ENCODE measurements at regions not wholly inside any gene's neighbourhood (a gene's known extent, or its start where the extent isn't known, plus 50 kb on each side); places are given as distances from the start of the nearest gene placed in this dataset.
"Not testable (repeated sequence)": the region's sequence is repeated elsewhere in the genome, so short reads cannot be mapped to it uniquely, and the experiment has no call there.

DNA sequence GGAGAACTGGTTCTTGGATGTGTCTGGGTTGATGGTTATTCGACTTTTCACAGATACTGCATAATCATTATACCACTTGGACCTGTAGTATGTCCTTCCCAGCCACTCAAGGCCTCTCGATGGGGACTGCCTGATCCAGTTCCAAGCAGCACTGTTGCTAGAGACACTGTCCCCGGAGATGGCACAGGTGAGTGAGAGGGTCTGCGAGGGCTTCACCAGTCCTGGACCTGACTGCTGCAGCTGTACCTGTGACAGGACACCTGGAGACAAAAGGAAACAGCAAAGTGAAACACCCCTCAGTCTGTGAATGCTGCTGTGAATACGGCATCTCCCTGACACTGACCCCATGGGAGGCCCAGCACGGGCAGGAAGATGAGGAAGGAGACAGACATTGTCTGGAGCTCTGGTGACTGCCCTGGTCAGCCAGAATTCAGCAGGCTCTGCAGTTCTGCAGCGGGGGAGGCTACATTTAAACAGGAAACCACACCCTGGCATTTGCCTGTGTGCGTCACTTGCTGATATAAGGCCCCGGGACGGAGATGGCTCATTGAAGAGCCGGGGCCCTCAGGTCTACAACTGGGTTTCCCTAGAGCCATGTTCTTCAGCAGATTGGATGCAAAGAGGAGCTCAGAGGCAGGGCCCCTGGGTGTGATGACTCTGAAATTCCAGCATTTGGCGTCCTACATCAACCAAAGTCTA lies 413.6 kb downstream of the TMEM121 start:
- in situ Hi-C loops (cut with MboI), result no loop called here
- Histone ChIP-seq H3K79me2 (ENCODE audit: insufficient read depth) (no peaks in the 10 kb centered on the region), H3K4me2 (ENCODE audit: unreplicated experiment) (no peak overlapping the region), H3K4me1 (ENCODE audit: insufficient read depth) (no peaks in the 10 kb centered on the region), H2AFZ (no peak overlapping the region), H3K9ac (no peak overlapping the region), H3K9me2 (ENCODE audit: insufficient read depth) (no peaks in the 10 kb centered on the region), H3K9me3 (ENCODE audit: low read depth) (no peaks in the 10 kb centered on the region), H3K4me3 (no peak overlapping the region), H4K20me1 (ENCODE audit: insufficient read depth) (no peaks in the 10 kb centered on the region), H3K27ac (no peak overlapping the region), H3K27me3 (replicated peaks; ENCODE audit: insufficient read depth) (no peaks in the 10 kb centered on the region), H3K36me3 (ENCODE audit: low read depth) (no peaks in the 10 kb centered on the region), H3F3A (ENCODE audit: insufficient read depth) (no peaks in the 10 kb centered on the region)
- no peak for DNase-seq
- no peak for TF ChIP-seq EZH2phosphoT487 (IDR thresholded peaks at IDR 0.05; ENCODE audit: insufficient read depth, low read depth)
- TF ChIP-seq EZH2 (IDR thresholded peaks at IDR 0.05; ENCODE audit: insufficient read depth, poor library complexity, severe bottlenecking), result no peak
- WGBS, 2 experiments (ENCODE audit: low coverage in 1 of 2, low lambda C conversion rate in 2 of 2, missing lambda C conversion rate in 2 of 2), result 23 to 26% methylated on average over 12 of the region's 12 CpGs

DNA sequence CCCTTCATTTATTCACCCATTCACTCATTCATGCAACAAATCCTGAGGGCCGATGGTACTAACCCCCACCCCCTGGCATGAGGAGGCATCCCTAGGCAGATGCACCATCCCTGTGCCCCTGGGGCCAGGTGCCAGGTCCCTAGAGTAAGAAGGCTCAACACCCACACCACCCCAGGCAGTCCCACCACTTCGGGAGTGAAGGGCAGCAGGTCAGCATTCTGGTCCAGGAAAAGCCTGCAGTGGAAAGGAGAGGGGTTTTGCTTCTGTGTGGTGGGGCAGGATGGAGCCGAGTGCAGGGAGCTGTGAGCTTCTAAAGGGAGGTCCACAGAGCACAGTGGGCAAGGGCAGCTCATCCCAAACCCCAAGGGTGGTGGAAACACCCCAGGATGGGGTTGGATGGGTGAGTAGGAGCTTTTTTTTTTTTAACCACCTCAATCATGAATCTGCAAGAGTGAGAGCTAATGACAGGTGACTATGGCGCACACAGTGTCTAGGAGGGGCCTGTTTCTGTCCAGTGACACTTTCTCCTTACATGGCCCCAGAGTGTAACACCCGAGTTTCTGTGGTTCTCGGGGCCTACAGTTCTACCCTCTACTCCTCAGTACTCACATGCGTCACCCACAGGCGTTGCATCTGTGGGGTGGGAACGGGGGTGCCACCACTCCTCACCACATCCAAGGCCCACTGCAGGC lies 414.3 kb downstream of the TMEM121 start:
- no peaks in the 10 kb centered on the region for H3K79me2 ChIP-seq (ENCODE audit: insufficient read depth)
- H3F3A ChIP-seq (ENCODE audit: insufficient read depth), result no peaks in the 10 kb centered on the region
- no peak overlapping the region for H3K4me3 ChIP-seq
- TF ChIP-seq EZH2 (IDR thresholded peaks at IDR 0.05; ENCODE audit: insufficient read depth, poor library complexity, severe bottlenecking), result no peak
- TF ChIP-seq EZH2phosphoT487 (IDR thresholded peaks at IDR 0.05; ENCODE audit: insufficient read depth, low read depth), result no peak
- H3K9me2 ChIP-seq (ENCODE audit: insufficient read depth), result no peaks in the 10 kb centered on the region
- no peaks in the 10 kb centered on the region for H3K9me3 ChIP-seq (ENCODE audit: low read depth)
- WGBS, 2 experiments (ENCODE audit: low coverage in 1 of 2, low lambda C conversion rate in 2 of 2, missing lambda C conversion rate in 2 of 2), result 19 to 22% methylated on average over 9 of the region's 9 CpGs
- H3K4me2 ChIP-seq (ENCODE audit: unreplicated experiment), result no peak overlapping the region
- H3K27me3 ChIP-seq (replicated peaks; ENCODE audit: insufficient read depth), result no peaks in the 10 kb centered on the region
- no peak overlapping the region for H2AFZ ChIP-seq
- H3K27ac ChIP-seq, result no peak overlapping the region
- H3K36me3 ChIP-seq (ENCODE audit: low read depth), result no peaks in the 10 kb centered on the region
- H3K9ac ChIP-seq, result no peak overlapping the region
- H3K4me1 ChIP-seq (ENCODE audit: insufficient read depth), result no peaks in the 10 kb centered on the region
- no peaks in the 10 kb centered on the region for H4K20me1 ChIP-seq (ENCODE audit: insufficient read depth)
- in situ Hi-C loops (cut with MboI), result no loop called here
- DNase-seq, result no peak

DNA sequence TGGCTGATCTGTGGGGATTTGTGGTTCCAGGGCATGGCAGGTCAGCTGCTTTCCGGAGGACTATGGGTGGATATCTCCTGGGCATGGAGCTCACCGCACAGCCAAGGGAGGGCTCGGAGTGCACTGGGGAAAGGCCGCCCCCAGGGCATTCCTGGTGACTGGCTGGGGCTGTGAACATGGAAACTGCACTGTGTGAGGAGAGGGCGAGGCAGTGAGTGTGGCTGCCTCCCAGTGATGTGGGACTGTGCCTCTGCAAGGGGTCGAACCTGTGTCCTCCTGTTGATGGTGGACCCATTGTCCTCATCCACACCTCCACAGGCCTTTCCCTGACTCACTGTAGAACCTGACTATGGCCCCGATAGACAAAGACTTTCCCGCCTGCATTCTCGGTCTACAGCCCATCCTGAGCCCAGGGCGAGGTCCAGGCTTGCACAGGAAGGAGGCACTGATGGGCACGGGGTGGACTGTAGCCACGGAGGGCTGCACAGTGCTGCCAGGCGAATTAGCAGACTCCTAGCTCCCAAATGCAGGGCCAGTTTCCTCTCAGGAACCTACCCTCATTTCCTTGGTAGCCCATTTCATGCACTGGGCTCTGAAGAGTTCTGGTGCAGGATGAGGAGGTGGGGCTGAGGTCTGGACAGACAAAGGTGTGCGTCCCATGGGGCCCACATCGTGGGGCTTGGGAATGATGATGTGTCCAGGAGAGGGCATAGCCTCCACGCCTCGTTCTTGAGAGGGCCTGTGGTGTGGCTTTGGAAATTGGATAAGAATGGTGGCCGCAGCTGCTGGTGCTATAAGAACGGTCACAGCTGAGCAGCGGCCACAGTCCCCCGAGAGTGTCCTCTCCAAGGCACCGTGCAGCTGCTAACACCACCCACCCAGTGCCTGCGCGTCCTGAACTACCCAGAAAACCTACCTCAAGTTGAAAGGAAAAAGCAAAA lies 415.1 kb downstream of the TMEM121 start:
- no peak for DNase-seq
- no peak overlapping the region for H3K27ac ChIP-seq
- H3K36me3 ChIP-seq (ENCODE audit: low read depth), result no peaks in the 10 kb centered on the region
- no peaks in the 10 kb centered on the region for H3K4me1 ChIP-seq (ENCODE audit: insufficient read depth)
- no peak overlapping the region for H2AFZ ChIP-seq
- no peak overlapping the region for H3K4me3 ChIP-seq
- no peaks in the 10 kb centered on the region for H3K27me3 ChIP-seq (replicated peaks; ENCODE audit: insufficient read depth)
- H3K9ac ChIP-seq, result no peak overlapping the region
- no peaks in the 10 kb centered on the region for H3K9me3 ChIP-seq (ENCODE audit: low read depth)
- H4K20me1 ChIP-seq (ENCODE audit: insufficient read depth), result no peaks in the 10 kb centered on the region
- in situ Hi-C loops (cut with MboI), result no loop called here
- WGBS, 2 experiments (ENCODE audit: low coverage in 1 of 2, low lambda C conversion rate in 2 of 2, missing lambda C conversion rate in 2 of 2), result 16 to 25% methylated on average over 23 to 24 of the region's 24 CpGs
- TF ChIP-seq EZH2 (IDR thresholded peaks at IDR 0.05; ENCODE audit: insufficient read depth, poor library complexity, severe bottlenecking) (no peak), EZH2phosphoT487 (IDR thresholded peaks at IDR 0.05; ENCODE audit: insufficient read depth, low read depth) (no peak)
- H3K9me2 ChIP-seq (ENCODE audit: insufficient read depth), result no peaks in the 10 kb centered on the region
- H3F3A ChIP-seq (ENCODE audit: insufficient read depth), result no peaks in the 10 kb centered on the region
- H3K4me2 ChIP-seq (ENCODE audit: unreplicated experiment), result no peak overlapping the region
- no peaks in the 10 kb centered on the region for H3K79me2 ChIP-seq (ENCODE audit: insufficient read depth)

DNA sequence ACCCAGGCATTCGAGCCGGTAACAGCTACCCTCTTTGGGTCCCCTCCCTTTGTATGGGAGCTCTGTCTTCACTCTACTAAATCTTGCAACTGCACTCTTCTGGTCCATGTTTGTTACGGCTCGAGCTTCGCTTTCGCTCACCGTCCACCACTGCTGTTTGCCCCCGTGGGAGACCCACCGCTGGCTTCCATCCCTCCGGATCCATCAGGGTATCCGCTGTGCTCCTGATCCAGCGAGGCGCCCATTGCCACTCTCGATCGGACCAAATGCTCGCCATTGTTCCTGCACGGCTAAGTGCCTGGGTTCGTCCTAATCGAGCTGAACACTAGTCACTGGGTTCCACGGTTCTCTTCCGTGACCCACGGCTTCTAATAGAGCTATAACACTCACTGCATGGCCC lies 416.3 kb downstream of the TMEM121 start:
- H3F3A ChIP-seq (ENCODE audit: insufficient read depth); H3K9ac ChIP-seq; H3K4me3 ChIP-seq; H2AFZ ChIP-seq; H3K9me3 ChIP-seq (ENCODE audit: low read depth); in situ Hi-C loops (cut with MboI); H3K27me3 ChIP-seq (replicated peaks; ENCODE audit: insufficient read depth); H3K36me3 ChIP-seq (ENCODE audit: low read depth); H3K79me2 ChIP-seq (ENCODE audit: insufficient read depth); H3K9me2 ChIP-seq (ENCODE audit: insufficient read depth); H3K4me1 ChIP-seq (ENCODE audit: insufficient read depth); H3K4me2 ChIP-seq (ENCODE audit: unreplicated experiment); H4K20me1 ChIP-seq (ENCODE audit: insufficient read depth); DNase-seq; H3K27ac ChIP-seq: not testable (repeated sequence)
- WGBS, 2 experiments (ENCODE audit: low coverage in 1 of 2, low lambda C conversion rate in 2 of 2, missing lambda C conversion rate in 2 of 2), result 53 to 56% methylated on average over 18 to 22 of the region's 22 CpGs
